ENCODE measurements at regions not wholly inside any gene's neighbourhood (a gene's known extent, or its start where the extent isn't known, plus 50 kb on each side); places are given as distances from the start of the nearest gene placed in this dataset.
"Not testable (repeated sequence)": the region's sequence is repeated elsewhere in the genome, so short reads cannot be mapped to it uniquely, and the experiment has no call there.

DNA sequence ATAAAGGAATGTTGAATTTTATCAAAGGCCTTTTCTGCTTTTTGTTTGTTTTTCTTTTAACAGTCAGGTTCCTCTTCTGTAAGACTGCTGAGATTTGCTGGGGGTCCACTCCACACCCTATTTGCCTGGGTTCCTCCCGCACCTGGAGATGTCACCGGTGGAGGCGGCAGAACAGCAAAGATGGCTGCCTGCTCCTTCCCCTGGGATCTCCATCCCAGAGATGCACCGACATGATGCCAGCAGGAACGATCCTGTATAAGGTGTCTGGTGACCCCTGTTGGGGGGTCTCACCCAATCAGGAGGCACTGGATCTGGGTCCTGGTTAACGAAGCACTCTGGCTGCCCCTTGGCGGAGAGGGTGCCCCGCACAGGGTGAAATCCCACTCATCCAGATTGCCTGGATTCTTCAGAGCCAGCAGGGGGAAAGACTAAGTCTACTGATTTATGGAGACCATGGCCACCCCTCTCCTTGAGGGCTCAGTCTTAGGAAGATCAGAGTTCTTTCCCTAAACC lies 244.0 kb upstream of the MDGA2 start:
- H3K27me3 Mint-ChIP-seq, result no peaks in the 10 kb centered on the region
- no peak for DNase-seq
- no peak overlapping the region for H3K4me3 Mint-ChIP-seq
- no peaks in the 10 kb centered on the region for H3K36me3 Mint-ChIP-seq
- no peaks in the 10 kb centered on the region for H3K4me1 Mint-ChIP-seq
- no peak overlapping the region for H3K27ac Mint-ChIP-seq
- no peaks in the 10 kb centered on the region for H3K9me3 Mint-ChIP-seq

DNA sequence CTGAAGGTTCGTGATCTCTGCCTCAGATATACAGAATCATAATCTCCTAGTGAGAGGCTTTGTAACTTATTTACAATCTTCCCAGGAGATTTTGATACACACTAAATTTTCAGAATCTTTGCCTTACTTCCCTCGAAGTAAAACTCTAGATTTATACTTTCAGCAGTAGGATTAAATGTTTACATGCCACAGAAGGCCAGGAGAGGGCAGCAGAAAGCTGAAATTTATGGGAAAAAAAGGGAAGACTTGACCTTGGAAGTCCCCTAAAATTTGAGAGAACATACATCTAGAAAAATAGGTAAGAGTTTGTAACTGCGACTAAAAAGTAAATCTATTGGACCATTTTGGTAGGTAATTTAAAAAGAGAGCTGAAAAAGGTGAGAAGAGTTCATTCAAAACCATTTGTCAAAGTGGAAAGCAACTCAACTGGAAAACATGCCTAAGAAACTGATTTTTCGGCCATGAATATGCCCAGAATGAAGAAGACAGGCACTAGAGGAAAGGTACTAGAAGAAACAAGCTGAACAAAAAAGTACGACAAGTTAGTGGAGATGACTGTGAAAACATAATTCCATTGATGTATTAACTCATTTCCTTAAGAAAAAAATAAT lies 242.0 kb upstream of the MDGA2 start:
- DNase-seq, result no peak
- H3K36me3 Mint-ChIP-seq, result no peaks in the 10 kb centered on the region
- H3K27me3 Mint-ChIP-seq, result no peaks in the 10 kb centered on the region
- H3K4me3 Mint-ChIP-seq, result no peak overlapping the region
- H3K4me1 Mint-ChIP-seq, result no peaks in the 10 kb centered on the region
- H3K9me3 Mint-ChIP-seq, result no peaks in the 10 kb centered on the region
- no peak overlapping the region for H3K27ac Mint-ChIP-seq

DNA sequence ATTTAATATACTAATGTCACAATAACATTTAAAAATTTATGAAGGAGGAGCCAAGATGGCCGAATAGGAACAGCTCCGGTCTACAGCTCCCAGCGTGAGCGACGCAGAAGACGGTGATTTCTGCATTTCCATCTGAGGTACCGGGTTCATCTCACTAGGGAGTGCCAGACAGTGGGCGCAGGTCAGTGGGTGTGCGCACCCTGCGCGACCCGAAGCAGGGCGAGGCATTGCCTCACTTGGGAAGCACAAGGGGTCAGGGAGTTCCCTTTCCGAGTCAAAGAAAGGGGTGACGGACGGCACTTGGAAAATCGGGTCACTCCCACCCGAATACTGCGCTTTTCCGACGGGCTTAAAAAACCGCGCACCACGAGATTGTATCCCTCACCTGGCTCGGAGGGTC lies 225.7 kb upstream of the MDGA2 start:
- not testable (repeated sequence) for H3K27me3 Mint-ChIP-seq, H3K4me3 Mint-ChIP-seq, H3K27ac Mint-ChIP-seq, DNase-seq, H3K9me3 Mint-ChIP-seq, H3K36me3 Mint-ChIP-seq, H3K4me1 Mint-ChIP-seq

DNA sequence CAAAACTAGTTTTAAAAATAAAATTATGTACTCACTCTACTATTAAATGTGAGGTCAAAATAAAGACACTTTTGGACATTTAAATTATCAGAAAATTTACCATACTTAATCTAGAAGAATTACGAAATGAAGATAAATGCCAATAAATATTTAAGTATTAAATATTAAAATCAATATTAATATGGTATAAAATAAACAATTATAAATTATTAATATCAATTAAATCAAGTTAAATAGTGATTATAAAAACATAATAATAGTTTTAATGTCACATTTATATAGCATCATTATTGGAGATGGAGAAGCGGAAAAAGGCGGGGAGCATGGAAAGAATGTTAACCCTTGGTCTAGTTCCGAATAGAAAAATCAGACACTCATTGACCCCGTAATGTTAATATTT lies 224.3 kb upstream of the MDGA2 start:
- DNase-seq, result no peak
- Mint-ChIP-seq H3K4me3 (no peak overlapping the region), H3K27me3 (no peaks in the 10 kb centered on the region), H3K36me3 (no peaks in the 10 kb centered on the region), H3K4me1 (no peaks in the 10 kb centered on the region), H3K27ac (no peak overlapping the region), H3K9me3 (peaks cover 6% of the 10 kb centered on the region)

DNA sequence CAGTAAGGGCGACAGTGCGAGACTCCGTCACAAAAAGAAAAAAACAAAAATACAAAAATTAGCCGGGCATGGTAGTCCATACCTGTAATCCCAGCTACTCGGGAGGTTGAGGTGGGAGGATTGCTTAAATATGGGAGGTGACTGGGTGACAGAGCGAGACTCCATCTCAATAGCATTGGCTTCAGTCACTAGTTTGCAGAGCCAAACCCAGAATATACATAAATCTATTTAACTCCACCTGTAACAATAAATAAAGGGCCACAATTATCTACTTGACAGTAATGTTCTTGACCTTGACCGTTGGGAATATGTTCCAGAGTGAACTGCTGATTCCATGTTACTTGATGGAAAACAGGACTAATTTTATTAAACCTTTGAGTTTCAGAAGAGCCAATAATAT lies 198.9 kb upstream of the MDGA2 start:
- Mint-ChIP-seq H3K4me3 (no peak overlapping the region), H3K9me3 (peaks cover 3% of the 10 kb centered on the region), H3K27me3 (no peaks in the 10 kb centered on the region), H3K27ac (no peak overlapping the region), H3K4me1 (no peaks in the 10 kb centered on the region), H3K36me3 (no peaks in the 10 kb centered on the region)
- DNase-seq, result no peak

- H3K36me3 Mint-ChIP-seq, result no peaks in the 10 kb centered on the region
- H3K27me3 Mint-ChIP-seq, result no peaks in the 10 kb centered on the region
- H3K27ac Mint-ChIP-seq, result no peak overlapping the region
- no peak overlapping the region for H3K4me3 Mint-ChIP-seq
- no peaks in the 10 kb centered on the region for H3K4me1 Mint-ChIP-seq
- no peaks in the 10 kb centered on the region for H3K9me3 Mint-ChIP-seq
- DNase-seq, result no peak
Observed at GRCh38 chr14:47872588-47872987, 197.2 kb upstream of the MDGA2 start.

DNA sequence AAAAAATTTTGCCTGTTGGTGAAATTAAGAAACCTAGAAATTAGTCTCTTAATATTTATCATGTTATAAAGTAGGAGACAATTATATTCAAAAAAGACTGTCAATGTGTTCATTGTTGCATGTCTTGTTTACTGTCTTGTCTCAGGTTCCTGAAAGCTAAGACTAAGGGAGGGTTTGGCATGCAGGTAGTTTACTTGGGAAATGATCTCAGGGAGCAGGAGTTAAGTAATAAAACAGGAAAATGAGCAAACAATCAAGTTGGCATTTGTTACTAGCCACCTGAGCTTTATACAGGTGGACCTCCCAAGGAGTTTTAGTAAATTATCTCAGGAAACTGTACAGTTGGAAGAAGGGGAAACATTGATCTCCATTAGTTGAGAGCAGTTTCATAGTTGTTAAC lies 188.0 kb upstream of the MDGA2 start:
- H3K4me3 Mint-ChIP-seq, result no peak overlapping the region
- H3K36me3 Mint-ChIP-seq, result no peaks in the 10 kb centered on the region
- H3K9me3 Mint-ChIP-seq, result peaks cover 1% of the 10 kb centered on the region
- H3K4me1 Mint-ChIP-seq, result no peaks in the 10 kb centered on the region
- DNase-seq, result no peak
- no peaks in the 10 kb centered on the region for H3K27me3 Mint-ChIP-seq
- no peak overlapping the region for H3K27ac Mint-ChIP-seq

DNA sequence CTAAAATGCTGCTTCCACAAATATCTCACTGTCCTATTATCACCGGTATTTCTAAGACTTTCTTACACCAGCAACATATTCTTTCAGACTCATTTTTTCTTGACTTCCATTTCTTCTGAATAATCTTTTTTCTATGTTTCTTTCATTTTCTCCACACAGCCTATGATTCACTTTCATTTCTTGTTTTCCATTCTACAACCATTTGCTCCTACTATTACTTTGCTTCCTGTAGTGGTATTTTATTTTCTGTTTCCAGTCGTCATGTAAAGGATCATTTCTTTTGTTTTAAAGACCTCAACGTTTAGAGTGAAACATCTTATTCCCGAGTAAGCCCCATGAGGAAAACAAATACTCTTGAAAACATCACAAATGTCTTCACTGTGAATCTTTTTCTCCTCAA lies 182.2 kb upstream of the MDGA2 start:
- Mint-ChIP-seq H3K27me3 (no peaks in the 10 kb centered on the region), H3K4me3 (no peak overlapping the region), H3K27ac (no peak overlapping the region), H3K36me3 (no peaks in the 10 kb centered on the region), H3K9me3 (peaks cover 9% of the 10 kb centered on the region), H3K4me1 (no peaks in the 10 kb centered on the region)
- no peak for DNase-seq

DNA sequence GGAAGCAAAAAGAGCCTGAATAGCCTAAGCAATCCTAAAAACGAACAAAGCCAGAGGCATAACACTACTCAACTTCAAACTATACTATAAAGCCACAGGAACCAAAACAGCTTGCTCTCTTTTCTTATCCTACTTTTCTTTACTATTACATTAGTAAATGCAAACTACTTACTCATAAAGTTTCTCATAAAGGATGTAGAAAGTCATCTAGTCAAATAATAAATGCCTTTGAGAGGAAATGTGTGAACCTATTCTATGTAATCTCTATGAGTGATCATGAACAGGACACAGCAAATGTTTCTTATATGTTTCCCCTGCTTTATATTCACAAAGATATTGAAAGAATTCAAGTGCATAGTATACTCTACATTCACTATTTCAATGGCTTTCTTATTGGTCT lies 176.9 kb upstream of the MDGA2 start:
- Mint-ChIP-seq H3K9me3 (peaks cover 4% of the 10 kb centered on the region), H3K27me3 (no peaks in the 10 kb centered on the region), H3K4me3 (no peak overlapping the region), H3K36me3 (no peaks in the 10 kb centered on the region), H3K27ac (no peak overlapping the region), H3K4me1 (no peaks in the 10 kb centered on the region)
- no peak for DNase-seq

- H3K27ac Mint-ChIP-seq, result no peak overlapping the region
Observed at GRCh38 chr14:47846008-47846407, 170.6 kb upstream of the MDGA2 start.

GRCh38 chr14:47843236-47843635 lies 167.8 kb upstream of the MDGA2 start:
- H3K4me1 Mint-ChIP-seq, result no peaks in the 10 kb centered on the region

More at GRCh38 chr14:47846008-47846407, 170.6 kb upstream of the MDGA2 start:
- H3K4me3 Mint-ChIP-seq, result no peak overlapping the region
- peaks cover 6% of the 10 kb centered on the region for H3K9me3 Mint-ChIP-seq
- no peaks in the 10 kb centered on the region for H3K36me3 Mint-ChIP-seq
- no peaks in the 10 kb centered on the region for H3K27me3 Mint-ChIP-seq
- H3K4me1 Mint-ChIP-seq, result no peaks in the 10 kb centered on the region
- no peak for DNase-seq

DNA sequence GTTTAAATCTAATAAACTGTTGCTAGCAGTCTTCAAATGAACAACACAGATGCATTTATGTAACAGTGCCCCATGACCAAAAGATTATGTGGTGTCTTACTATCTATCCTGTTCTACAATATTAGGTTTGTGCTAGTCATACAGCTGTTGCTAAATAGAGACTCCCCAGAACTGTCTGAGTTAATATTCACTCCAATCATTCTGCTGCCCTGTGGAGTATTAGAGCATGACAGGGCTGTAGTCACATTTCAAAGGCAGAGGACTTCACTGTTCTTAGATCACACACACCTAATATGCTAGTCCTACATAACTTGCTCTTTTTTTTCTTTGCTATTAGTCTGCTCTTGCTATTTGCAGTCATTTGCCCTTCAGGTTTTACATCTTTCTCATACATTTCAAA lies 157.6 kb upstream of the MDGA2 start:
- no peaks in the 10 kb centered on the region for H3K36me3 Mint-ChIP-seq
- H3K4me1 Mint-ChIP-seq, result no peaks in the 10 kb centered on the region
- H3K4me3 Mint-ChIP-seq, result no peak overlapping the region
- no peak for DNase-seq
- H3K27ac Mint-ChIP-seq, result no peak overlapping the region
- H3K9me3 Mint-ChIP-seq, result peaks cover 3% of the 10 kb centered on the region
- no peaks in the 10 kb centered on the region for H3K27me3 Mint-ChIP-seq

More at GRCh38 chr14:47843236-47843635, 167.8 kb upstream of the MDGA2 start:
- no peak for DNase-seq
- H3K4me3 Mint-ChIP-seq, result no peak overlapping the region
- H3K27me3 Mint-ChIP-seq, result no peaks in the 10 kb centered on the region
- H3K27ac Mint-ChIP-seq, result no peak overlapping the region
- H3K36me3 Mint-ChIP-seq, result no peaks in the 10 kb centered on the region
- peaks cover 2% of the 10 kb centered on the region for H3K9me3 Mint-ChIP-seq

- Mint-ChIP-seq H3K4me3 (no peak overlapping the region), H3K36me3 (no peaks in the 10 kb centered on the region), H3K4me1 (no peaks in the 10 kb centered on the region), H3K27ac (no peak overlapping the region), H3K9me3 (peaks cover 2% of the 10 kb centered on the region), H3K27me3 (no peaks in the 10 kb centered on the region)
- no peak for DNase-seq
Observed at GRCh38 chr14:47826809-47827208, 151.4 kb upstream of the MDGA2 start.

DNA sequence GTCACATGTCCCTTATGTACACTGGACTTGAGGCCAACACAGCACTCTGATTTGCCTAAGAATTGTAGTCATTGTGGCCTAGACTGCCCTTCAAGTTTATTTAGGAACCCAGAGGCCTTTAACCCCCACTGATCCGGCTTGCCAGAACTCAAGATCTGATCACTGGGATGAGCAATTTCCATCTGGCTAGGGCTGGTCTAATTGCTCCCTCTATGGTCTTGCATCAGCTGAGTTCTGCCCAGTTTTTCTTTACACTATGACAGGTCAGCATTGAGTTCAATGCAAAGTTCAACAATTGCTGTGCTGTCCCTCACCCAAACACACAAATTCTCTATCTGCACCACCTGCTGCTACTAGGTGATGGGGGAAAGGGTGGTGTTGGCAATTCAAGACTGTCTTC lies 146.9 kb upstream of the MDGA2 start:
- Mint-ChIP-seq H3K9me3 (peaks cover 6% of the 10 kb centered on the region), H3K4me3 (no peak overlapping the region), H3K27me3 (no peaks in the 10 kb centered on the region), H3K4me1 (no peaks in the 10 kb centered on the region), H3K36me3 (no peaks in the 10 kb centered on the region), H3K27ac (no peak overlapping the region)
- DNase-seq, result no peak

DNA sequence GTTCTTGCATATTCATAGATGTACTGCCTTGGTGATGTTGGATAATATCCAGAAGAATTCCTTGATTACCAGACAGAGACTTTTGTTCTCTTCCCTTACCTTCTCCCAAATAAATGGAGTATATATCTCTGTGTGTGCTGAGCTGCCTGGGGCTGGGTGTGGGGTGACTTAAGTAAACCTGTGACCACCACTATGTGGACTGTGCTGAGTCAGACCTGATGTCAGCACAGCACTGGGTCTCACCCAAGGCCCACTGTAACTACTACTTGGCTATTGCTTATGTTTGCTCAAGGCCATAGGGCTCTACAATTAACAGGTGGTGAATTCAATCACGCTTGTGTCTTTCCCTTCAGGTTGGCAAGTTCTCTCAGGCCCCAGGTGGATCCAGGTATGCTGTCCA lies 145.7 kb upstream of the MDGA2 start:
- no peaks in the 10 kb centered on the region for H3K27me3 Mint-ChIP-seq
- H3K27ac Mint-ChIP-seq, result no peak overlapping the region
- no peaks in the 10 kb centered on the region for H3K4me1 Mint-ChIP-seq
- no peak overlapping the region for H3K4me3 Mint-ChIP-seq
- H3K9me3 Mint-ChIP-seq, result peaks cover 11% of the 10 kb centered on the region
- DNase-seq, result no peak
- no peaks in the 10 kb centered on the region for H3K36me3 Mint-ChIP-seq

DNA sequence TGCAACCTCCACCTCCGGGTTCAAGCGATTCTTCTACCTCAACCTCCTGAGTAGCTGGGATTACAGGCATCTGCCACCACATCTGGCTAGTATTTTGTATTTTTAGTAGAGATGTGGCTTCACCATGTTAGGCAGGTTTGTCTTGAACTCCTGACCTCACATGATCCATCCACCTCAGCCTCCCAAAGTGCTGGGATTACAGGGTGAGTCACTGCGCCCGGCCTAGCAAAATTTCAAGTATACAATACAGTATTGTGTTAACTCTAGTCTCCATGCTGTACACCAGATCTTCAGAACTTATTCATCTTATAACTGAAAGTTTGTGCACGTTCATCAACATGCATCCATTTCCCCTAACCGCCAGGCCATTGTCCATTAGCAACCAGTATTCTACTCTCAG lies 115.1 kb upstream of the MDGA2 start:
- no peak overlapping the region for H3K27ac Mint-ChIP-seq
- H3K36me3 Mint-ChIP-seq, result no peaks in the 10 kb centered on the region
- no peak overlapping the region for H3K4me3 Mint-ChIP-seq
- H3K9me3 Mint-ChIP-seq, result peaks cover 5% of the 10 kb centered on the region
- no peaks in the 10 kb centered on the region for H3K4me1 Mint-ChIP-seq
- DNase-seq, result no peak
- no peaks in the 10 kb centered on the region for H3K27me3 Mint-ChIP-seq

Measured in activated naive CD8-positive, alpha-beta T cell treated with anti-CD3 and anti-CD28 coated beads for 36 hours (primary cell).